ENCODE measurements at regions not wholly inside any gene's neighbourhood (a gene's known extent, or its start where the extent isn't known, plus 50 kb on each side); places are given as distances from the start of the nearest gene placed in this dataset.

- 49 to 72% (median 58%) methylated on average over 7 of the region's 7 CpGs for WGBS, 3 donors
These were observed 95.7 kb downstream of the RHOU start for GRCh38 chr1:228830954-228831481.

GRCh38 chr1:228833911-228834688 lies 98.8 kb downstream of the RHOU start:
- Histone ChIP-seq H3K4me1 (ENCODE audit: insufficient read depth) (peaks cover 7% of the 10 kb centered on the region), H3K36me3 (no peaks in the 10 kb centered on the region), H3K27me3 (no peaks in the 10 kb centered on the region), H3K9me3 (no peaks in the 10 kb centered on the region), H3K4me3 (no peak overlapping the region), H3K27ac (no peak overlapping the region)
- 19 to 25% (median 21%) methylated on average over 13 of the region's 13 CpGs for WGBS, 3 donors
- peak in 2 of 5 donors; percentile 58 for DNase-seq
- TF ChIP-seq POLR2A (IDR thresholded peaks at IDR 0.05), result no peak
- no peak for TF ChIP-seq CTCF (IDR thresholded peaks at IDR 0.05)
- TF ChIP-seq EP300 (IDR thresholded peaks at IDR 0.05), result no peak
- intact Hi-C loops (cut with DNase I), result no loop called here

More at GRCh38 chr1:228830954-228831481, 95.7 kb downstream of the RHOU start:
- Histone ChIP-seq H3K36me3 (no peaks in the 10 kb centered on the region), H3K9me3 (no peaks in the 10 kb centered on the region), H3K27ac (no peak overlapping the region), H3K4me3 (no peak overlapping the region), H3K27me3 (no peaks in the 10 kb centered on the region), H3K4me1 (ENCODE audit: insufficient read depth) (peaks cover 2% of the 10 kb centered on the region)
- no peak for DNase-seq
- intact Hi-C loops (cut with DNase I), result no loop called here
- TF ChIP-seq EP300 (IDR thresholded peaks at IDR 0.05) (no peak), POLR2A (IDR thresholded peaks at IDR 0.05) (no peak), CTCF (IDR thresholded peaks at IDR 0.05) (no peak)

GRCh38 chr1:228835456-228835855 lies 100.2 kb downstream of the RHOU start:
- no peak for DNase-seq
- Histone ChIP-seq H3K9me3 (no peaks in the 10 kb centered on the region), H3K4me1 (ENCODE audit: insufficient read depth) (peaks cover 9% of the 10 kb centered on the region), H3K27me3 (no peaks in the 10 kb centered on the region), H3K4me3 (no peak overlapping the region), H3K36me3 (no peaks in the 10 kb centered on the region), H3K27ac (no peak overlapping the region)
- intact Hi-C loops (cut with DNase I), result no loop called here
- TF ChIP-seq POLR2A (IDR thresholded peaks at IDR 0.05), result no peak
- TF ChIP-seq CTCF (IDR thresholded peaks at IDR 0.05), result no peak
- TF ChIP-seq EP300 (IDR thresholded peaks at IDR 0.05), result no peak
- 95 to 98% (median 97%) methylated on average over 5 of the region's 5 CpGs for WGBS, 3 donors

GRCh38 chr1:228835911-228836310 lies 100.6 kb downstream of the RHOU start:
- peaks cover 9% of the 10 kb centered on the region for H3K4me1 ChIP-seq (ENCODE audit: insufficient read depth)
- no peak overlapping the region for H3K27ac ChIP-seq
- no peak overlapping the region for H3K4me3 ChIP-seq
- intact Hi-C loops (cut with DNase I), result no loop called here
- H3K9me3 ChIP-seq, result no peaks in the 10 kb centered on the region
- H3K36me3 ChIP-seq, result no peaks in the 10 kb centered on the region
- WGBS, 3 donors, result 93 to 99% (median 98%) methylated on average over 3 of the region's 3 CpGs
- TF ChIP-seq POLR2A (IDR thresholded peaks at IDR 0.05) (no peak), CTCF (IDR thresholded peaks at IDR 0.05) (no peak), EP300 (IDR thresholded peaks at IDR 0.05) (no peak)
- no peak for DNase-seq
- H3K27me3 ChIP-seq, result no peaks in the 10 kb centered on the region

Measured in ovary (tissue), 7 donors.